GM18907 (cell line): ENCODE measurements at regions not wholly inside any gene's neighbourhood (a gene's known extent, or its start where the extent isn't known, plus 50 kb on each side); places are given as distances from the start of the nearest gene placed in this dataset.
"Not testable (repeated sequence)": the region's sequence is repeated elsewhere in the genome, so short reads cannot be mapped to it uniquely, and the experiment has no call there.

Source experiments
- ATAC-seq: cut with Tn5 transposase; IDR thresholded peaks from one replicate; pipeline ENCODE4 v1.9.1; 2021; ENCODE audit warnings: mild to moderate bottlenecking, moderate library complexity; ENCODE audit not compliant: unreplicated experiment

DNA sequence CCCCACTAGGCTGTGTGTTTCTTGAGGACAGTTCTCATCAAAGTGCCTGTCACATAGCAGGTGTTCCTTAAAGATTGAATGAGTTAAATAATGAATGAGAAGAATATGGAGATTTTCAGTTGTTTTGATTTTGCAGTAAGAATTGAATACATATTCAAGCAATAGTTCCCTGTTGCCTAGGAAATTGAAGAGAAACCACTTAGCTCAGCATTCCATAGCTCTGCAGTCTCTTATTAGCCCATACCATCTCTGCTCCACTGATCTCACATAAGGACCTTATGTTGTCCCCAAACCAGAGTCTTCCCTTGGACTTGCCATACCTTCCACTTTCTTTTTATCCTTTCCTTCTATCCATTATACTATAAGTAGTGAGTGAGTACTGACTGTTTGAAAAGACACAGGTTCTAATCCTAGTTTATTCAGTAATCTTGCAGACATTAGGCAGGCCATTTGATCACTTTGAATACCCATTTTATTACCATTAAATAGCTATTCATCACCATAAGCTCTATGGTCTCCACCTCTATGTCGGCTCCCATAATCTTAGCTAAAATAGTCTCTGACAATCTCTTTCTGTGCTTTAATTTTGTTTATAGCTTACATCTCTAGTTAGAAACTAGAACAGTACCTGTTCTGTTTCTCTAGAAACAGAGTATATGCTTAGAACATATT is 1059.6 kb upstream of the SLIT2 start:
- no peak for ATAC-seq

DNA sequence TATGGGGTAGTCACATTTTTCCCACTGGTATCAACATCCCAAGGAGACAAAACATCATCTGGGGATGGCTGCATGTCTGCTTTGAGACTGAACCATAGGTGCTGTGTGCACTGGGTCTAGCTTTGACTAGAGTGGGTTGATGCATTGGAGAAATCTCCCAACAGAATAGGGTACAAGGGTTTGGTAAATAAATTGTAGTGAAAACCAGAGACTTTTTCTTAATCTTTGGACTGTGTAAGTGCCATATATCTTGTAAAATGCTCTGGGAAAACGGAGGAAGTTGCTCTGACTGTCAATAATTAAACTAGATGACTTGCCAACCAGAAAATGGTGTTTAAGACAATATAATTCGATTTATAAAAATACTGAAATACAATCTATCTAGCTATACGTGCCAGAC is 1064.0 kb upstream of the SLIT2 start:
- ATAC-seq = no peak

DNA sequence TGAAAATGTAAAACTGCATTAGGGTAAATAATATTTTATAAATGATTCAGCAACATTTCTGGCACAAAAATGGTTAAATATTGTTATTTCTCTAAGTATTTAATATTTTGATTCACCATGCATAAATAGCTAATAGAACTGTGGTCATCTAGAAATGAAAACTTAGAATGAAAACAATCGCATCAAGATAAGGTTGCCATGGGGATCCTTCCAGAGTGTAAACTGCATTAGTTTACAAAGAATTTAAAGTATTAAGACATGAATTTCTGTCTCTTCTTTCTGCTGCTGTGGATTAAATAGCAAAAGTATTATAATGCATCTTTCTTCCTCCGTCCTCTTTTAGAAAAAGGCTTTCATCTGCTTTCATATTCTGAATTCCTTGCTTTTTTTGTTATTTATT is 1064.6 kb upstream of the SLIT2 start:
- ATAC-seq = no peak

DNA sequence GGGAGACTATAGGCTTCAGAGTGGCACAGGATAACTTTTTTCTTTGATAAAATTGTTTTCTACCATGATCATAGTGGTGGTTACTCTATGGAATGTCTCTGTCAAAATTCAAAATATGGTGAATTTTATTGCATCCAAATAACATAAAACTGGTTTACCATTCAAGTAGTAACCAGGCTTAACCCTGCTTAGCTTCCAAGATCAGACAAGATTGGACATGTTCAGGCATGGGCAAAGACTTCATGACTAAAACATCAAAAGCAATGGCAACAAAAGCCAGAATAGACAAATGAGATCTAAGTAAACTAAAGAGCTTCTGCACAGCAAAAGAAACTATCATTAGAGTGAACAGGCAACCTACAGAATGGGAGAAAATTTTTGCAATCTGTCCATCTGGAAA is 1070.1 kb upstream of the SLIT2 start:
- ATAC-seq = not testable (repeated sequence)

DNA sequence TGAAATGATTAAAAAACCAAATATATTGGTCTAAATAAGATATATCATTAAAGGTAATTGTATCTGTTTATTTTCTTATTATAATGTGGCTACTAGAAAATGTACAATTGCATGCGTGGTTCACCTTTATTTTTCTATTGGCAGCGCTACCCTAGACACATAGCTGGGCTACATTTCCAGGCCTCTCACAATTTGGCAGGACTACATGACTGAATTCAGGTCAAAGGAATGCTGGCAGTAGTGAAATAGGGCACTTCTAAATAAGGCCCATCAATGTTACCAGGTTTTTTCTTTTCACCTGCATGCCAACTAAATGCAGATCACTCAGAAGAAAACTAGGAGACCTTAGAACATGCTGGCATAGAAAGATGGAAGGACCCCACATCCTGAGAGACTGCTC is 1072.9 kb upstream of the SLIT2 start:
- no peak for ATAC-seq

DNA sequence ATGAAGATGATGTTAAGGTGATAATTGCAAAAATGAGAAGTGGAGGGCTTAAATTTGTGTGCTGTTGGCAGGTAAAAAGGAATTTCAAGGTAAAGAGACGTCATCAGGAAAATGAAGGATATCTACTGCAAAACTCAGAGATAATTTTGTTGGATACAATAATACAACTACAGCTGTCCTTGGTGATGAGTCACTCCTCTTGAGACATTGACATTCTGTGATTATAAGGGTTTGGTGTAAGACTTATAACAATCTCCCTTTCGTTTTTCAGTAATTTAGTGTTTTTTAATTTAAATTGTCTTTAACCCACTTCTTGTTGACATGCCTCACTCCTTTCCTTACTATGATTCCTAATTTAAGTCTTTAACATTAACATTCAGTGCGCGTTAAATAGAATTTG is 1074.1 kb upstream of the SLIT2 start:
- no peak for ATAC-seq

DNA sequence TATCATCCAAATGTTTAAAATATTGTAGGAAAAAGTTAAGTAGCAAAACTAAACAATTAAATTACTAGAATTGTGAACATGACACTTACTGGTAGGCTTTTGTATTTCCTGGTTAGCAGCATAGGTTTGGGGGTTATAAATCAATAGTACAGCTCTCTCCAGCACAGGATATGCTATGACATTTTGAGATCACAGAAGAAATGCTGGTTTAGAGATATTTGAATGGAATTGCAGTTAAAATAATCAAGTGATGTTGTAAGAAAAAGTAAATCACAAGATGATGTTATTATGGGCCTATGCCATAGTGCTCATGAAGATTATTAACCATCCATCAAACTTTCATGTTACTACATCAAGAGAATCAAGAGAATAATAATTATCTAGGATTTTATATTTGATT is 1079.9 kb upstream of the SLIT2 start:
- no peak for ATAC-seq

DNA sequence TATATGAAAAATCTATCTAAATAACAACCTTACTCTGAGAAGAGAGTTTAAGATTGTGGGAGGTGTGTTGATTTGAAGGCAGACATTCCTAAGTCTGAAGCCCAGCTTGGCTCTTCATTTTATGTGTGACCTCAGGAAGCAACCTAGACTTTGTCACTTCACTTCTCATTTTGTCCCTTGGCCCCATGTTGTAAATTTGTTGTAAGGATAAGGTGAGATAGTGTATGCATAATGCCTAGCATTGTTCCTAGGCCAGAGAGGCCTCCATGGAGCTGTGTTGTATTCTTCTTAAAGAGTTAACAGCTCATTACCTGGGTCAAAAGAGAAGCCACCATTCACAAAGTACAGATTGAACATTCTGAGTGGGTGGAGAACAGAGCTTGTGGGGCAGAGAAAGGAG is 1084.4 kb upstream of the SLIT2 start:
- no peak for ATAC-seq

DNA sequence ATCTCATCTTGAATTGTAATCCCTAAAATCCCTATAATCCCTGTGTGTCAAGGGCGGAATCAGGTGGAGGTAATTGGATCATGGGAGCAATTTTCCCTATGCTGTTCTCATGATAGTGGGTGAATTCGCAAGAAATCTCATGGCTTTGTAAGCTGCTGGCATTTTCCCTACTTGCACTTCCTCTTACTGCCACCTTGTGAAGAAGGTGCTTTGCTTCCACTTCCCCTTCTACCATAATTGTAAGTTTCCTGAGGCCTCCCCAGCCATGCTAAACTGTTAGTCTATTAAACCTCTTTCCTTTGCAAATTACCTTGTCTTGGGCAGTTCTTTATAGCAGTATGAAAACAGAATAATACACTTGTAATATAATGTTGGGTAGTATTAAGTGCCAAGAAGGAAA is 1087.4 kb upstream of the SLIT2 start:
- ATAC-seq = no peak

DNA sequence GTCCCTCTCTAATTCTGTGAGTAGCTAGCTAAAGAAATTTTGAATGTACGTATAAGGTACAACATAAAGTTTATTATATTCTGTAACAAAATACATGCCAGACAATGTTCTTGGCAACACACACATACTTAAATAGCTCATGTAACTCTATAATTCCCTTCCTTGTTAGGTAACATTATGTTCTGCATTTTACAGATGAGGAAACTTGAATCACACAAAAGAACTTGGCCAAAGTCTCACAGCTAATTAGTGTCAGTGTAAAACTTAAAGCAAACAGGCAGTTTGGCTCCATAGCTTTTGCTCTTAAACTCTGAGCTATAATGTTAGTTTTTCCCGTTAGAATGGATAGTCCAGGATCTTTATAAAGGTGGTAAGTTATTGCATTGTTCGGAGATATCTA is 1091.8 kb upstream of the SLIT2 start:
- ATAC-seq = no peak

DNA sequence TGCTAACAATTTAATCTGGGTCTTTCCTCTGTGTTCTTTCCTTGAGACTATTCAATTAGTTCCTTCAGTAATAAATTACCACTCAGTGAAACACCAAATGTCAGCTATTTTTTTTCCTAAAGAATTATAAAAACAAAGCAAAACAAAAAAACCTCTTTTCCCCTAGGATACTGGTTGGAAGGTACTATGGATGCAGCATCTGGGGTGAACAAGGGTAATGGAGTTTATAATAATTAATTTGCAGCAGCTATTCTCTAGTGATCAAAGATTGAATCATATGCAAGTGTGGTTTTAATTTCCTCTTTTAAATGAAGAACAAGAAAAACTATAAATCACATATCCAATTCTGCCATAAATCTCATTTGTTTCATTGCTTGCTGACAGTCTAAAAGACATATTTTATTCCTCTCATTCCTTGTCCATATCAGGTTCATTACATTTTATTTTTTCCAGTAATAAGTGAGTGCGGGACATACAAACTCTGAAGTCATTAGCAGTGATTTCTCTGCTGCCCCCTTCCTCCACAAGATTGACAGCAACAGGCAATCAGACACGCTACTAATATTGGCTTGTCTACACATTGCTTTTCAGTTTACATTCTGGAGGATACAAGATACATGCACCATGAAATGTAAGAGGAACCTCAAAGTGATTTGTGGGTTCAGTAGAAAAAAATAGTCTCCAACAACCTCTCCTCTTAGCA is 1093.4 kb upstream of the SLIT2 start:
- no peak for ATAC-seq

DNA sequence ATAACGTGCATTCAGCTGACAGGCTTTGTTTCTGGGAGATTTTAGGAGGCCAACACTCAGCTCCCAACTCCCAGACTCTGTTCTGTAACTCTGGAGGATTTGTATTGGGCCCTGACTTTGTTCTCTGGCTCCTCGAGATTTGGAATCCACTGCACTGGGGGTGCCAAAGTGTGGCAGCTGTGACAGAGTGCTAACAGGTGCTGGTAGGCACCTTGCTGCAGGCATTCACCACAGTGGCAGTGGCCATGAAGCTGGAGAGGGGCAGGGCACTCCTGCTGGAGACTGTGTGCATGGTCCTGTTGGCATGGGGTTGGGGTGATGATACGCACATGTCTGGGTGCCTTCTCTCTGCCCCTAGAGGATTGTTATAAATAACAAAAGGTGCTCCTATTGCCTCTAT is 1094.9 kb upstream of the SLIT2 start:
- ATAC-seq = no peak

DNA sequence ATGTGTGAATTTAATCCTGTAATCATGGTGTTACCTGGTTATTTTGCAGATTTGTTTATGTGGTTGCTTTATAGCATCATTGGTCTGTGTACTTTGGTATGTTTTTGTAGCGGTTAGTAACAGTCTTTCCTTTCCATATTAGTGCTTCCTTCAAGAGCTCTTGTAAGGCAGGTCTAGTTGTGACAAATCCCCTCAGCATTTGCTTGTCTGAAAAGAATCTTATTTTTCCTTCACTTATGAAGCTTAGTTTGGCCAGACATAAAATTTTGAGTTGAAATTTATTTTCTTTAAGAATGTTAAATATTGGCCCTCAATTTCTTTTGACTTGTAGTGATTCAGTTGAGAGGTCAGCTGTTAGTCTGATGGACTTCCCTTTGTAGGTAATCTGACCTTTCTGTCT is 1096.1 kb upstream of the SLIT2 start:
- no peak for ATAC-seq

DNA sequence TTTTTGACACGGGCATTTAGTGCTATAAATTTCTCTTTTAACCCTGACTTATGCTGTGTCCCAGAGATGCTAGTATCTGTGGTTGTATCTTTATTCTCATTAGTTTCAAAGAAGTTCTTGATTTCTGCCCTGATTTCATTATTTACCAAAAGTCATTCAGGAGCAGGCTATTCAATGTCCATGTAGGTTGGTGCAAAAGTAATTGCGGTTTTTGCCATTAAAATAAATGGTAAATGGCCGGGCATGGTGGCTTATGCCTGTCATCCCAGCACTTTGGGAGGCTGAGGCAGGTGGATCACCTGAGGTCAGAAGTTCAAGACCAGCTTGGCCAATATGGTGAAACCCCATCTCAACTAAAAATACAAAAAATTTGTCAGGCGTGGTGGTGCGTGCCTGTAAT is 1097.4 kb upstream of the SLIT2 start:
- not testable (repeated sequence) for ATAC-seq

DNA sequence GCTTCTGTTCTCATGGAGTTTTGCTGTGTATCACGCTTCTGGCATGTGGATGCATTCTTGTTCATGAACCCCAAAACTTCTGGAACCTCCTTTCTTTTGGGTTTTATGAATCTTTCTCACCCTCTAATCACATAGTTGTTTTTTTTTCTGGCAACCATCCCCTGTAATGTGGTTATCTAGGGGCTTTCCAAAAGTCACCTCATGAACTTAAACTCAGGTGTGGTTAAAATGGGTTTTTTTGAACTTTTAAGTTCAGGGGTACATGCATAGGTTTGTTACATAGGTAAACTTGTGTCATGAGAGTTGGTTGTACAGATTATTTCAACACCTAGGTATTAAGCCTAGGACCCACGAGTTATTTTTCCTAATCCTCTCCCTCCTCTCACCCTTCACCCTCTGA is 1099.4 kb upstream of the SLIT2 start:
- ATAC-seq = no peak

DNA sequence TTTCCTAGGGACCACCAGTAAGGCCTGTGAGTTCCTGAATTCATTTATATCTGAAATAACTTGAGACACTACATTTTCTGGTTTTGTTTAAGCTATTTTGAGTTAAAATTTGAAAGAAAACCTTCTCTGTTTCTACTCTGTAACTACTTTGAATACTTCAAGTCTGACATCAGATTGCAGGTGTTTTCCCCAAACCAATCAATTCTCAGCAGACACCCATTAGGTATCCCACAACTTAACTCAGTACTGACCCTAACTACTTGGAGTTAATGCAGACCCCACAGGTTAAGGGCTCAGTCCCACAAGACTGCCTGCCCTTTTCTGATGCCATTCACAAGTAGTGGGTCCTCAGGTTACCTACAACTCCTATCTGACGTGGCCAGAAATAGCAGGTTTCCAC is 1100.0 kb upstream of the SLIT2 start:
- no peak for ATAC-seq

DNA sequence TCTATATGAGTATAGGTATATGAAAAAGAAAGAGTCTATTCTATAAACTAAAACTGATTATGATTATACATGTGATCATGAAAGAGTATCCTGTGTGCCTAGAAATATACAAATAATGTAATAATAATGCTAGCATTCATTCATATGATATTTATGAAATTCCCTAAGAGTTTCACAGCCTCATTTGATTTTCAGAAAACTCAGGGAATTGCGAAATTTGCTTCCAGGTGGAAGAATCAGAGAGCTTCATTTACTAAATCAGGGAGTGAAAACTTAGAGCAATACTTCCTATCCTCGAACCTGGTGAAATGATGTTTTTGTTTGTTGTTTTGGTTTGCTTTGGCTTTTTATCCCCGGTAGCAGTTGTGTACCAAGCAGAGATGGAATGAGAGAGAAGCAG is 1105.7 kb upstream of the SLIT2 start:
- ATAC-seq = no peak

DNA sequence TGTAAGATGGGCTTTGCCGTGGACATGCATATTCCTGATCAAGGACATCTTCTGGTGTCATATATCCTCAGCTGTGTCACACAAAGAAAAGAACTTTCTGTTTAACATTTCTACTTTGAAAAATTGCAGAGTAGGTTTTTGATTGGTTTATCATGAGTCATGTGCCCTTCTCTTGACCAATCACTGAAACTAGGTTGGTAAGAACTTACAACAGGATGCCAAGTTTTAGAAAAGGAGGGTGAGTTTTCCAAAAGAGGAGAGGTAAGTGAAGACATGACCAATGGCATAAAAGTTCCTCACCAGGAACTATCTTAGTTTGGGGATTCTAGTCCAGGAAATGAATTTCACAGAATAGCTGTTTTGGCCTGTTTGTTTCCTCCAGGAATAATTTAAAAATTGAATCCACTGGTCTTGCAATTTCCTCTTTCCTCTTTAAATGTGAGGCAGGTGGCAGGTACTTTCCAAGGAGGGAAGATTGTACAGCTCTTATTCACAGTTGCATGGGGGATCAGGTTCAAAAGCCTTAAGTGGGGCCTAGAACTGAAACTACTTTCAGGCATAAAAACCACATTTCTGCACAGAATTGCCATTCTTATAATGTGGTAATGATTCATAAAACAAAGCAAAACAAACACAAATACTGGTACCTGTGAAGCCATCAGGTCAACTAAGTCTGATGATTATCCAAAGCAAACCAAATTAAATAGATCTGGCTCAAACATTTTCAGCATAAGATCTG is 1114.5 kb upstream of the LCORL start:
- no peak for ATAC-seq

DNA sequence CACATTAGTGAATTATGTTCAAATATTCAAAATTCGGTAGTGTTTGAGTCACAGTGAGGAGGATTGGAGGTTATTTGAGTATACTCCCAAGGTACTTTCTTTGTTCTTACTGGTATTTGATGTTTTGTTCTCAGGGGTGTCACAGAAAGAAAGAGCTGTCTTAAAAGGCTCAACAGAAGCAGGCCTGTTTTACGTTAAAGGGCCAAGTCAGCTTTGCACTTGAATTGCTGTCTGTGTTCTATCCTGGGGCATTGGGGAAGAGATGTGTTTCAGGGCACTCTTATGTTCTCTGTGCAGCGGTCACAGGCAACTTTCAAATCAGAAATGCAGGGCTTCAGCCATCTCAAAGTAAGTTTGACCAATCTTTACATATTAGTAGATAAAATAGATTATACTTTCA is 1113.1 kb upstream of the LCORL start:
- no peak for ATAC-seq

DNA sequence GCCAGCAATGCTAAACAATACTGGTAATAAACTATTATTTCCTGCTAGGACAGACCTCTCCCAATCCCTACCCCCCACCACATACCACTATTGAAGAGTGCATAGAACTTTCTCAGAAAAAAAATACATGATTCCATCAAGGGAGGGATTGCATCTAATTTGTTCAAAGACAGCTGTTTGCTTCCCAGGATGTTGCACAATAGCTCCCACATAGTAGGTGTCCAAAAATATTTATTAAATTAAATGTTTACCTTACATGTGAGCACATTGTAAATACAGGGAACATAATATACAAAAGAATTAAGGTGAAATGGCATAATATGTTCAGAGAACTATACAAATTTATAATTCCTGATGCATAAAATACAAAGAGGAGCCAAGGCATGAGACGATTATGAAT is 1111.8 kb upstream of the LCORL start:
- no peak for ATAC-seq

DNA sequence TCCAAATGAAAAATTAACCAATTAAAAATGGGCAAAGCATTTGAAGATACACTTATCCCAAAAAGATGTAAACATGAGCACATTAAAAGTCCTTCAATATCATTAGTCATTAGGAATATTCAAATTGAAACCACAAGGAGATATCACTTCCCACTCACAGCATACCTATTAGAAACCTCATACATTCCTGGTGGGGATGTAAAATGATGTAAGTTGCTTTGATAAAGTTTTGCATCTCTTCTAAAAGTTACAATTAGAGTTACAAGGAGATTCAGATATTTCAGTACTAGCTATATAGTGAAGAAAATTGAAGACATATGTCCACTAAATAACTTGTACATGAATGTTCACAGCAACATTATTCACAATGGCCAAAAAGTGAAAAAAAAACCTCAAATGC is 1109.3 kb upstream of the LCORL start:
- ATAC-seq = no peak

DNA sequence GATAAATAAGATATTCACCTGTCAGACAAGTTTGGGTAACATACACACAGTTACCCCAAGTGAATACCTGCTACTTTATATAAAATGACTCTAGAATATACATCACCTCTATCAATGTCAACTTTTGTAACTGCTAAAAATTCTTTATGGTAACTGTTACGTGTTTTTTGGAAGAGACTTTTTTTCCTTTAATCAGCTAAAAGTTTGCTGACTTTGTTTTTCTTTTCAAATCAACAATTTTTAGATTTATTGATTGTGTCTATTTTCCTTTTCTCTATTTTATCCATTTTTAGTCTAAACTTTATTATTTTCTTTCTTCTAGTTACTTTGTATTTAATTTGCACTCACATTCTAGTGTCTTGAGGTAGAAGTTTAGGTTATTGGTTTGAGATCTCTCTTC is 1106.6 kb upstream of the LCORL start:
- no peak for ATAC-seq
